ENCODE measurements at regions not wholly inside any gene's neighbourhood (a gene's known extent, or its start where the extent isn't known, plus 50 kb on each side); places are given as distances from the start of the nearest gene placed in this dataset.

- TF ChIP-seq CTCF (optimal IDR thresholded peaks at IDR 0.05 in 1 of 3, IDR thresholded peaks at IDR 0.05 in 1 of 3, conservative IDR thresholded peaks at IDR 0.05 in 1 of 3; ENCODE audit: extremely low read depth in 1 of 3, insufficient read depth in 2 of 3, low read length in 3 of 3), result peak in 1 of 3 experiments; percentile 26
- TF ChIP-seq EZH2 (IDR thresholded peaks at IDR 0.05; ENCODE audit: low read length), result no peak
Observed at GRCh38 chr9:85079349-85079748, 409.8 kb downstream of the NTRK2 start.
